ENCODE measurements at regions not wholly inside any gene's neighbourhood (a gene's known extent, or its start where the extent isn't known, plus 50 kb on each side); places are given as distances from the start of the nearest gene placed in this dataset.
"Not testable (repeated sequence)": the region's sequence is repeated elsewhere in the genome, so short reads cannot be mapped to it uniquely, and the experiment has no call there.

GRCh38 chr3:110343945-110344344 is 727.7 kb upstream of the NECTIN3 start:
- Histone ChIP-seq H3K9me3 (ENCODE audit: control insufficient read depth in 2 of 2, low read length in 2 of 2) (no peaks in the 10 kb centered on the region), H3K4me3 (ENCODE audit: low read length in 2 of 2) (no peak overlapping the region), H3K27me3 (ENCODE audit: control insufficient read depth in 2 of 2, insufficient read depth in 2 of 2, low read length in 2 of 2) (no peaks in the 10 kb centered on the region), H3K36me3 (ENCODE audit: control insufficient read depth in 2 of 2, insufficient read depth in 2 of 2, low read length in 2 of 2) (no peaks in the 10 kb centered on the region), H3K9ac (ENCODE audit: low read depth in 1 of 2, low read length in 2 of 2) (no peak overlapping the region), H3K4me1 (ENCODE audit: control insufficient read depth in 2 of 2, insufficient read depth in 2 of 2, low read length in 2 of 2) (no peaks in the 10 kb centered on the region), H3K27ac (ENCODE audit: low read depth in 2 of 2, low read length in 2 of 2) (no peak overlapping the region)

- no peaks in the 10 kb centered on the region for H3K4me1 ChIP-seq (ENCODE audit: control insufficient read depth in 2 of 2, insufficient read depth in 2 of 2, low read length in 2 of 2)
- H3K27me3 ChIP-seq (ENCODE audit: control insufficient read depth in 2 of 2, insufficient read depth in 2 of 2, low read length in 2 of 2) = no peaks in the 10 kb centered on the region
- H3K9ac ChIP-seq (ENCODE audit: low read depth in 1 of 2, low read length in 2 of 2) = no peak overlapping the region
- H3K4me3 ChIP-seq (ENCODE audit: low read length in 2 of 2) = no peak overlapping the region
- no peaks in the 10 kb centered on the region for H3K36me3 ChIP-seq (ENCODE audit: control insufficient read depth in 2 of 2, insufficient read depth in 2 of 2, low read length in 2 of 2)
- H3K27ac ChIP-seq (ENCODE audit: low read depth in 2 of 2, low read length in 2 of 2) = no peak overlapping the region
- H3K9me3 ChIP-seq (ENCODE audit: control insufficient read depth in 2 of 2, low read length in 2 of 2) = no peaks in the 10 kb centered on the region
Observed at GRCh38 chr3:110344487-110344886, 727.1 kb upstream of the NECTIN3 start.

GRCh38 chr3:110344897-110345767 is 726.5 kb upstream of the NECTIN3 start:
- Histone ChIP-seq H3K9ac (ENCODE audit: low read depth in 1 of 2, low read length in 2 of 2) (no peak overlapping the region), H3K4me1 (ENCODE audit: control insufficient read depth in 2 of 2, insufficient read depth in 2 of 2, low read length in 2 of 2) (no peaks in the 10 kb centered on the region), H3K9me3 (ENCODE audit: control insufficient read depth in 2 of 2, low read length in 2 of 2) (no peaks in the 10 kb centered on the region), H3K36me3 (ENCODE audit: control insufficient read depth in 2 of 2, insufficient read depth in 2 of 2, low read length in 2 of 2) (no peaks in the 10 kb centered on the region), H3K27me3 (ENCODE audit: control insufficient read depth in 2 of 2, insufficient read depth in 2 of 2, low read length in 2 of 2) (no peaks in the 10 kb centered on the region), H3K27ac (ENCODE audit: low read depth in 2 of 2, low read length in 2 of 2) (no peak overlapping the region), H3K4me3 (ENCODE audit: low read length in 2 of 2) (no peak overlapping the region)

- no peaks in the 10 kb centered on the region for H3K9me3 ChIP-seq (ENCODE audit: control insufficient read depth in 2 of 2, low read length in 2 of 2)
- H3K27me3 ChIP-seq (ENCODE audit: control insufficient read depth in 2 of 2, insufficient read depth in 2 of 2, low read length in 2 of 2) = no peaks in the 10 kb centered on the region
- no peak overlapping the region for H3K27ac ChIP-seq (ENCODE audit: low read depth in 2 of 2, low read length in 2 of 2)
- H3K36me3 ChIP-seq (ENCODE audit: control insufficient read depth in 2 of 2, insufficient read depth in 2 of 2, low read length in 2 of 2) = no peaks in the 10 kb centered on the region
- H3K4me1 ChIP-seq (ENCODE audit: control insufficient read depth in 2 of 2, insufficient read depth in 2 of 2, low read length in 2 of 2) = no peaks in the 10 kb centered on the region
- H3K4me3 ChIP-seq (ENCODE audit: low read length in 2 of 2) = no peak overlapping the region
- no peak overlapping the region for H3K9ac ChIP-seq (ENCODE audit: low read depth in 1 of 2, low read length in 2 of 2)
Observed at GRCh38 chr3:110349295-110349694, 722.3 kb upstream of the NECTIN3 start.

GRCh38 chr3:110352841-110353604 is 718.6 kb upstream of the NECTIN3 start:
- Histone ChIP-seq H3K27me3 (ENCODE audit: control insufficient read depth in 2 of 2, insufficient read depth in 2 of 2, low read length in 2 of 2) (no peaks in the 10 kb centered on the region), H3K4me1 (ENCODE audit: control insufficient read depth in 2 of 2, insufficient read depth in 2 of 2, low read length in 2 of 2) (no peaks in the 10 kb centered on the region), H3K36me3 (ENCODE audit: control insufficient read depth in 2 of 2, insufficient read depth in 2 of 2, low read length in 2 of 2) (no peaks in the 10 kb centered on the region), H3K27ac (ENCODE audit: low read depth in 2 of 2, low read length in 2 of 2) (no peak overlapping the region), H3K9ac (ENCODE audit: low read depth in 1 of 2, low read length in 2 of 2) (no peak overlapping the region), H3K9me3 (ENCODE audit: control insufficient read depth in 2 of 2, low read length in 2 of 2) (no peaks in the 10 kb centered on the region), H3K4me3 (ENCODE audit: low read length in 2 of 2) (no peak overlapping the region)

GRCh38 chr3:110362751-110363150 is 708.9 kb upstream of the NECTIN3 start:
- H3K36me3 ChIP-seq (ENCODE audit: control insufficient read depth in 2 of 2, insufficient read depth in 2 of 2, low read length in 2 of 2) = no peaks in the 10 kb centered on the region
- no peak overlapping the region for H3K27ac ChIP-seq (ENCODE audit: low read depth in 2 of 2, low read length in 2 of 2)
- no peaks in the 10 kb centered on the region for H3K27me3 ChIP-seq (ENCODE audit: control insufficient read depth in 2 of 2, insufficient read depth in 2 of 2, low read length in 2 of 2)
- no peak overlapping the region for H3K4me3 ChIP-seq (ENCODE audit: low read length in 2 of 2)
- no peak overlapping the region for H3K9ac ChIP-seq (ENCODE audit: low read depth in 1 of 2, low read length in 2 of 2)
- H3K4me1 ChIP-seq (ENCODE audit: control insufficient read depth in 2 of 2, insufficient read depth in 2 of 2, low read length in 2 of 2) = no peaks in the 10 kb centered on the region
- H3K9me3 ChIP-seq (ENCODE audit: control insufficient read depth in 2 of 2, low read length in 2 of 2) = no peaks in the 10 kb centered on the region

GRCh38 chr3:110367289-110367688 is 704.3 kb upstream of the NECTIN3 start:
- H3K9ac ChIP-seq (ENCODE audit: low read depth in 1 of 2, low read length in 2 of 2); H3K4me3 ChIP-seq (ENCODE audit: low read length in 2 of 2); H3K9me3 ChIP-seq (ENCODE audit: control insufficient read depth in 2 of 2, low read length in 2 of 2); H3K27ac ChIP-seq (ENCODE audit: low read depth in 2 of 2, low read length in 2 of 2); H3K4me1 ChIP-seq (ENCODE audit: control insufficient read depth in 2 of 2, insufficient read depth in 2 of 2, low read length in 2 of 2); H3K36me3 ChIP-seq (ENCODE audit: control insufficient read depth in 2 of 2, insufficient read depth in 2 of 2, low read length in 2 of 2); H3K27me3 ChIP-seq (ENCODE audit: control insufficient read depth in 2 of 2, insufficient read depth in 2 of 2, low read length in 2 of 2): not testable (repeated sequence)

GRCh38 chr3:110375751-110376518 is 695.7 kb upstream of the NECTIN3 start:
- no peak overlapping the region for H3K4me3 ChIP-seq (ENCODE audit: low read length in 2 of 2)
- no peaks in the 10 kb centered on the region for H3K36me3 ChIP-seq (ENCODE audit: control insufficient read depth in 2 of 2, insufficient read depth in 2 of 2, low read length in 2 of 2)
- no peak overlapping the region for H3K9ac ChIP-seq (ENCODE audit: low read depth in 1 of 2, low read length in 2 of 2)
- H3K27ac ChIP-seq (ENCODE audit: low read depth in 2 of 2, low read length in 2 of 2) = no peak overlapping the region
- no peaks in the 10 kb centered on the region for H3K27me3 ChIP-seq (ENCODE audit: control insufficient read depth in 2 of 2, insufficient read depth in 2 of 2, low read length in 2 of 2)
- no peaks in the 10 kb centered on the region for H3K9me3 ChIP-seq (ENCODE audit: control insufficient read depth in 2 of 2, low read length in 2 of 2)
- peaks cover 0 to 3% of the 10 kb centered on the region in 2 donors for H3K4me1 ChIP-seq (ENCODE audit: control insufficient read depth in 2 of 2, insufficient read depth in 2 of 2, low read length in 2 of 2)

GRCh38 chr3:110378481-110378880 is 693.1 kb upstream of the NECTIN3 start:
- no peak overlapping the region for H3K27ac ChIP-seq (ENCODE audit: low read depth in 2 of 2, low read length in 2 of 2)

GRCh38 chr3:110381992-110382391 is 689.6 kb upstream of the NECTIN3 start:
- Histone ChIP-seq H3K36me3 (ENCODE audit: control insufficient read depth in 2 of 2, insufficient read depth in 2 of 2, low read length in 2 of 2) (no peaks in the 10 kb centered on the region), H3K27ac (ENCODE audit: low read depth in 2 of 2, low read length in 2 of 2) (no peak overlapping the region), H3K4me3 (ENCODE audit: low read length in 2 of 2) (no peak overlapping the region), H3K4me1 (ENCODE audit: control insufficient read depth in 2 of 2, insufficient read depth in 2 of 2, low read length in 2 of 2) (no peaks in the 10 kb centered on the region), H3K9me3 (ENCODE audit: control insufficient read depth in 2 of 2, low read length in 2 of 2) (no peaks in the 10 kb centered on the region), H3K27me3 (ENCODE audit: control insufficient read depth in 2 of 2, insufficient read depth in 2 of 2, low read length in 2 of 2) (no peaks in the 10 kb centered on the region), H3K9ac (ENCODE audit: low read depth in 1 of 2, low read length in 2 of 2) (no peak overlapping the region)

More at GRCh38 chr3:110378481-110378880, 693.1 kb upstream of the NECTIN3 start:
- H3K9ac ChIP-seq (ENCODE audit: low read depth in 1 of 2, low read length in 2 of 2) = no peak overlapping the region
- no peaks in the 10 kb centered on the region for H3K27me3 ChIP-seq (ENCODE audit: control insufficient read depth in 2 of 2, insufficient read depth in 2 of 2, low read length in 2 of 2)
- peaks cover 0 to 3% of the 10 kb centered on the region in 2 donors for H3K4me1 ChIP-seq (ENCODE audit: control insufficient read depth in 2 of 2, insufficient read depth in 2 of 2, low read length in 2 of 2)
- no peak overlapping the region for H3K4me3 ChIP-seq (ENCODE audit: low read length in 2 of 2)
- H3K36me3 ChIP-seq (ENCODE audit: control insufficient read depth in 2 of 2, insufficient read depth in 2 of 2, low read length in 2 of 2) = no peaks in the 10 kb centered on the region
- H3K9me3 ChIP-seq (ENCODE audit: control insufficient read depth in 2 of 2, low read length in 2 of 2) = no peaks in the 10 kb centered on the region
